GM12873 (cell line): ENCODE measurements at regions not wholly inside any gene's neighbourhood (a gene's known extent, or its start where the extent isn't known, plus 50 kb on each side); places are given as distances from the start of the nearest gene placed in this dataset.

ENCODE experiments used
- CTCF ChIP-seq: IDR thresholded peaks from 2 replicates; pipeline ENCODE4 v1.5.1; 2012; ENCODE audit warnings: low read depth, mild to moderate bottlenecking, moderate library complexity, low read length, control low read depth; ENCODE audit not compliant: insufficient read depth; ENCODE audit errors: missing control alignments

DNA sequence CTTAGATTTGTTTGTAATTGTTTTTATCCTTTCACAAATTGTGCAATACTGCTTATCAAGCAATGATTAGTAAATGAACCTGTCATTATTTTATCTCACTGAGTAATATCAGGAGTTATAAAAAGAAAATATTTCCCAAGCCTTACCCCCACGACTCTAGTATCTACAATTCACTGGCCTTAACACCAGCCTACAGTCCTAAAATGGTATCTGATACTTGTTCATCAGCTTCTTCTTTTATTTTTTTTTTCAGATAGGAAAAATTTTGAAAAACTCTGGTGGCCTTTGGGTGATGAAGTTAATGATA, 160.8 kb upstream of the FOXA2 start:
- no peak for TF ChIP-seq CTCF

GRCh38 chr20:22746957-22747356, 162.6 kb upstream of the FOXA2 start:
- TF ChIP-seq CTCF = no peak

GRCh38 chr20:22752324-22752723, 168.0 kb upstream of the FOXA2 start:
- TF ChIP-seq CTCF = no peak

DNA sequence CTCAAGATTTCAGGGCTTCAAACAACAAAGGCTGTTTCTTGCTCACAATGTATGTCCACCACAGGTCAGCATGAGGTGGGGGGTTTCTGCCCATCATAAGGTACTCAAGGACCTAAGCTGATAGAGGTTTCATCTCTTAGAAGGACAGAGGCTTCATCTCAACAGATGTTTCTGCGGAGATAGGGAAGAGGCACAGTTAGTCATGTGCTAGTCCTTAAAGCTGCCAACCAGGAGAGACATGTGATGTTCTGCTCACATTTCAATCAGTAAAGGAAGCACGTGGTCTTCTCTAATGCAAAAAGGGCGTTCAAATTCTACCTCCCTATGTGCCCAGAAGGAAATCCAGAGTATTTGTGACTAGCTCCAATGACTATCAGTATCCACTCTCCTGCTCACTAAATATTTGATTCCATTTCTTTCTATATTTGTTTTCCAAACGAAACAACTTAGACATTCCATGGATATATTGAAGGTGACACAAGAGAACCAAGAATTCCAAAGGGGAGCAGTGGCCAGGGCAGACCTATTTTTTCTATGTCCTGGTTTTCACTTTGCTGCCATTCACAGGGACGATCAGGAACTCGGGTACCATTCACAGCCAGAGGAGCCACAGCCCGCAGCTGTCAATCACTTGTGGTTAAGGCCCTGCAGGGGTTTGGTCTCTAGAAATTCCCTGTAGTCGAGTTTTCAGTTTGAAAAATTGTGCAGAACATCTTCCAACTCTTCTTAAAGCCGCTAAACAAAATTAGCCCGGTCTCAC, 173.2 kb upstream of the FOXA2 start:
- TF ChIP-seq CTCF = no peak

GRCh38 chr20:22758815-22759214, 174.4 kb upstream of the FOXA2 start:
- no peak for TF ChIP-seq CTCF

DNA sequence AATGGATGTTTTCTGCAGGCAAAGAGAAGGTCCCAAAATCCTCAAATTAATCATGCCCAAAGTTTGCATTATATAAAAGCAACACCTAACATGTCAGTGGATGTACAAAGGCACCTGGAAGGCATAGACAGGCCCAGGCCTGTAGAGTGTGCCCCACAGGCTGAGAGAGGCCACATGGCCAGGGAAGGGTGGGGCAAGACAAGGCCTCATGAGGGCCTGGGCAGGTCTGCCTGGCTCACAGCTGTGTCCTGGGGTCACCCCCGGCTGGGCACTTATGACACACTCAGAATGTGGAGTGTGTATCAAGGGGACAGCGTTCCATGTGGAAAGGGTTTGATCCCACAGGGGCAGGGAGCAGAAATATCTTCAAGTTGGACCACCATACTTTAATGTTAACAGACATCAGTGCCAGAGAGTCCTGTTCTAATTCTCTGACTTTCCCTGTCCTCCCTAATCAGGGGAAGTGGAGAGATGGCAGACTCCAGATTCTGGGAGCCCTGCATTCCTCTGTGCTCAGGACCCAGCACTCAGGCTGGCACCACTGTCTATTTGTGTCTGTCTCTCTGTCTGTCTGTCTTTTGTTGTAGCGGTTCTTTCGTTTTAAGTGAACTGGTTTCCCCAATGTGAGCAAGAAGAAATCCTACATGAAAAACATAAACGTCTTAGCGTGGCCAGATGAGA, 178.3 kb upstream of the FOXA2 start:
- no peak for TF ChIP-seq CTCF

DNA sequence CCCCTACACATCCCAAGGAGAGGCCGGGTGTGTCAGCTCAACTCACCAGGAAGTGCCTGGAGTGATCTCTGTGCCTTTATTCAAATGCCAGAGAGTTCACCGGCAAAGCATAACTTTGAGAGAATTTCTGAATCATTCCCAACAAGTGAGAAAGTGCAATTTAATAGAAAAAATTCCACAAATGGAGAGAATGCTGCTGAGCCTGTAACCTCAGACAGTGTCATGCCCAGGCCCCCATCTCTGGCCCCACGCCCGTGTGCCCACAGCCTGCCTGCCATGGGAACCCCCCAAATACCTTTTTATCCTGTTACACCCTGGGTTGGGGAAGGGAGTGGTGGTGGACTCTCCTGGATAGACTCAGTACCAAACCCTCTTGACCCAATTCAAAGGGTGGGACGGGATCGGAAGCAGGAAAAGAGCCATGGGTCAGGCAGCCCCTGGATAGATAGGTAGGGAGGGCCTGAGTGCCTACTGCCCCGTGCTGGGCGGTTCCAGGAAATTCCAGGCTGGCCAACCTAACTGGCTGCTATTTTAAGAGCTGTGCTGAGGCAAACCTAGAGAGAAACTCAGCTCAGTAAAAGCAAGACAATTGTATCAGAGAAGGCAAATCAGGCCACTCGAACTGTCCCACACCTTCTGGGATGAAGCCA, 179.0 kb upstream of the FOXA2 start:
- TF ChIP-seq CTCF = no peak
